ENCODE measurements at regions not wholly inside any gene's neighbourhood (a gene's known extent, or its start where the extent isn't known, plus 50 kb on each side); places are given as distances from the start of the nearest gene placed in this dataset.

GRCh38 chr16:17633181-17633951, 162.6 kb upstream of the XYLT1 start:
- Histone ChIP-seq H3K4me1 (no peaks in the 10 kb centered on the region), H3K9me3 (no peaks in the 10 kb centered on the region), H3K4me3 (no peak overlapping the region), H3K36me3 (no peaks in the 10 kb centered on the region), H3K27me3 (ENCODE audit: low read depth) (peaks cover 10% of the 10 kb centered on the region), H3K27ac (no peak overlapping the region)
- no peak for TF ChIP-seq CTCF (IDR thresholded peaks at IDR 0.05)
- intact Hi-C loops (cut with DNase I) = no loop called here
- no peak for ATAC-seq
- DNase-seq = no peak

GRCh38 chr16:17632667-17633066, 161.9 kb upstream of the XYLT1 start:
- Histone ChIP-seq H3K4me1 (no peaks in the 10 kb centered on the region), H3K4me3 (no peak overlapping the region), H3K27ac (no peak overlapping the region), H3K36me3 (no peaks in the 10 kb centered on the region), H3K9me3 (no peaks in the 10 kb centered on the region), H3K27me3 (ENCODE audit: low read depth) (peaks cover 10% of the 10 kb centered on the region)
- ATAC-seq = no peak
- intact Hi-C loops (cut with DNase I) = no loop called here
- no peak for DNase-seq
- no peak for TF ChIP-seq CTCF (IDR thresholded peaks at IDR 0.05)

- H3K4me1 ChIP-seq = no peaks in the 10 kb centered on the region
These were observed 159.2 kb upstream of the XYLT1 start for GRCh38 chr16:17629936-17630335.

GRCh38 chr16:17628983-17629382, 158.2 kb upstream of the XYLT1 start:
- intact Hi-C loops (cut with DNase I) = no loop called here
- DNase-seq (no peak), ATAC-seq (no peak)
- H3K27me3 ChIP-seq (ENCODE audit: low read depth) = peaks cover 10% of the 10 kb centered on the region
- no peak overlapping the region for H3K27ac ChIP-seq
- no peaks in the 10 kb centered on the region for H3K36me3 ChIP-seq
- no peaks in the 10 kb centered on the region for H3K4me1 ChIP-seq
- no peak overlapping the region for H3K4me3 ChIP-seq
- peaks cover 4% of the 10 kb centered on the region for H3K9me3 ChIP-seq
- no peak for TF ChIP-seq CTCF (IDR thresholded peaks at IDR 0.05)

More at GRCh38 chr16:17629936-17630335, 159.2 kb upstream of the XYLT1 start:
- no peak for TF ChIP-seq CTCF (IDR thresholded peaks at IDR 0.05)
- no peaks in the 10 kb centered on the region for H3K36me3 ChIP-seq
- H3K27ac ChIP-seq = no peak overlapping the region
- no peak for DNase-seq
- no peak overlapping the region for H3K4me3 ChIP-seq
- intact Hi-C loops (cut with DNase I) = no loop called here
- peaks cover 10% of the 10 kb centered on the region for H3K27me3 ChIP-seq (ENCODE audit: low read depth)
- peaks cover 4% of the 10 kb centered on the region for H3K9me3 ChIP-seq
- ATAC-seq = no peak

GRCh38 chr16:17622366-17622765, 151.6 kb upstream of the XYLT1 start:
- no peak for ATAC-seq
- no peak overlapping the region for H3K27ac ChIP-seq
- no peaks in the 10 kb centered on the region for H3K36me3 ChIP-seq
- intact Hi-C loops (cut with DNase I) = no loop called here
- H3K4me1 ChIP-seq = no peaks in the 10 kb centered on the region
- no peaks in the 10 kb centered on the region for H3K27me3 ChIP-seq (ENCODE audit: low read depth)
- no peak overlapping the region for H3K4me3 ChIP-seq
- no peak for TF ChIP-seq CTCF (IDR thresholded peaks at IDR 0.05)
- peaks cover 4% of the 10 kb centered on the region for H3K9me3 ChIP-seq
- DNase-seq = no peak
